ENCODE measurements at regions not wholly inside any gene's neighbourhood (a gene's known extent, or its start where the extent isn't known, plus 50 kb on each side); places are given as distances from the start of the nearest gene placed in this dataset.
"Not testable (repeated sequence)": the region's sequence is repeated elsewhere in the genome, so short reads cannot be mapped to it uniquely, and the experiment has no call there.

DNA sequence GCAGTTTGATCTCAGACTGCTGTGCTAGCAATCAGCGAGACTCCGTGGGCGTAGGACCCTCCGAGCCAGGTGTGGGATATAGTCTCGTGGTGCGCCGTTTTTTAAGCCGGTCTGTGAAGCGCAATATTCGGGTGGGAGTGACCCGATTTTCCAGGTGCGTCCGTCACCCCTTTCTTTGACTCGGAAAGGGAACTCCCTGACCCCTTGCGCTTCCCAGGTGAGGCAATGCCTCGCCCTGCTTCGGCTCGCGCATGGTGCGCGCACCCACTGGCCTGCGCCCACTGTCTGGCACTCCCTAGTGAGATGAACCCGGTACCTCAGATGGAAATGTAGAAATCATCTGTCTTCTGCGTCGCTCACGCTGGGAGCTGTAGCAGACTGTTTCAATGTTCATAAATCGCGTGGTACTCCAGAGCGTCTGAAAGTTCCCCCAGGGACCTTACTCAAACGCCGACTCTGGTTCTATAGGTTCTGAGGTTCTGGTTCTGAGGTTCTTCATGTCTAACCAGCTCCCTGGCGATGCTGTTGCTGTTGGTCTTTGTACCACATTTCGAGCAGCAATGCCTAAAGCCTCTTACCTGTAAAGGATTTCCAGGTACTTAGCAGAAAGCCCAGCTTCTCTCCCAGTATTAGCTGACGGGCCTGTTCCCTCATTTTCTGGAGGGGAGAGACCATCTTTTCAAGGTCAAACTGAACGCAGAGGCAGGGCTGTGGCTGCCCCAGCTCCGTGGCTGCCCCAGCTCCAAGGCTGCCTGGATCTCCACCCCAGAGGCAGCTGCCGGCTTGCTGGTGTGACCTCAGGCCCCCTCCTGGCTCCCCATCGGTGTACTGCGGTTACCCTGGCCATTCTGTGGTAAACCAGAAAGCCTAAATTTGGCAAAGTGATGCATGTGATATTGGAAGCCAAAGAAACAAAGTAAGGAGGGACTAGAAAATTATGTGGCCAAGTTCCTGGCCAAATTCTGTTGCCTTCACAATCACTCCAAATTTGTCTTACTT lies 207.9 kb downstream of the RAB11FIP2 start:
- not testable (repeated sequence) for H3K27ac ChIP-seq (ENCODE audit: low read depth in 2 of 2, low read length in 2 of 2); H3K36me3 ChIP-seq (ENCODE audit: control insufficient read depth in 2 of 2, insufficient read depth in 2 of 2, low read length in 2 of 2); H3K4me1 ChIP-seq (ENCODE audit: control insufficient read depth in 2 of 2, insufficient read depth in 2 of 2, low read length in 2 of 2); H3K9ac ChIP-seq (ENCODE audit: low read depth in 1 of 2, low read length in 2 of 2); H3K27me3 ChIP-seq (ENCODE audit: control insufficient read depth in 2 of 2, insufficient read depth in 2 of 2, low read length in 2 of 2); H3K9me3 ChIP-seq (ENCODE audit: control insufficient read depth in 2 of 2, low read length in 2 of 2)
- H3K4me3 ChIP-seq (ENCODE audit: low read length in 2 of 2), result peak overlapping the region in 1 of 2 donors; percentile 30

GRCh38 chr10:117856426-117856825 lies 190.3 kb downstream of the RAB11FIP2 start:
- not testable (repeated sequence) for H3K9me3 ChIP-seq (ENCODE audit: control insufficient read depth in 2 of 2, low read length in 2 of 2); H3K27ac ChIP-seq (ENCODE audit: low read depth in 2 of 2, low read length in 2 of 2); H3K4me3 ChIP-seq (ENCODE audit: low read length in 2 of 2); H3K4me1 ChIP-seq (ENCODE audit: control insufficient read depth in 2 of 2, insufficient read depth in 2 of 2, low read length in 2 of 2); H3K27me3 ChIP-seq (ENCODE audit: control insufficient read depth in 2 of 2, insufficient read depth in 2 of 2, low read length in 2 of 2); H3K9ac ChIP-seq (ENCODE audit: low read depth in 1 of 2, low read length in 2 of 2); H3K36me3 ChIP-seq (ENCODE audit: control insufficient read depth in 2 of 2, insufficient read depth in 2 of 2, low read length in 2 of 2)

DNA sequence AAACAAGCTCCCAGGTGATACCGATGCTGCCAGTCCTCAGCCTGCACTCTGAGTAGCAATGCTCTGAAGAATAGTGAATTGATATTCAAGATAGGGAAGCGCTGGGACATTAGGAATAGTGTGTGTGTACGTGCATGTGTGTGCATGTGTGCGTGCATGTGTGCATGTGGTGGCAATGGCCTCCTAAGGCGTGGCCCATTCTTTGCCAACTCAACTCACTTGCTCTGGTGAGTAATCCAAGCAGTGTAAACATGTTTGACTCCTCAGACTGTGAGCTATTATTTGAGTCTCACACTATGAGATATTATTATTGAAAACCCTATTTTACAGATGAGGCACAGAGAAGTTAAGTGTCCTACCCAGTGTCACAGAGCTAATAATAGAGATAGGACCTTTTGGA lies 186.6 kb downstream of the RAB11FIP2 start:
- no peaks in the 10 kb centered on the region for H3K36me3 ChIP-seq (ENCODE audit: control insufficient read depth in 2 of 2, insufficient read depth in 2 of 2, low read length in 2 of 2)
- no peak overlapping the region for H3K4me3 ChIP-seq (ENCODE audit: low read length in 2 of 2)

GRCh38 chr10:117860823-117861222 lies 185.9 kb downstream of the RAB11FIP2 start:
- no peak overlapping the region for H3K9ac ChIP-seq (ENCODE audit: low read depth in 1 of 2, low read length in 2 of 2)
- H3K4me1 ChIP-seq (ENCODE audit: control insufficient read depth in 2 of 2, insufficient read depth in 2 of 2, low read length in 2 of 2), result no peaks in the 10 kb centered on the region
- H3K27ac ChIP-seq (ENCODE audit: low read depth in 2 of 2, low read length in 2 of 2), result no peak overlapping the region
- no peaks in the 10 kb centered on the region for H3K36me3 ChIP-seq (ENCODE audit: control insufficient read depth in 2 of 2, insufficient read depth in 2 of 2, low read length in 2 of 2)
- no peak overlapping the region for H3K4me3 ChIP-seq (ENCODE audit: low read length in 2 of 2)
- H3K27me3 ChIP-seq (ENCODE audit: control insufficient read depth in 2 of 2, insufficient read depth in 2 of 2, low read length in 2 of 2), result no peaks in the 10 kb centered on the region
- H3K9me3 ChIP-seq (ENCODE audit: control insufficient read depth in 2 of 2, low read length in 2 of 2), result no peaks in the 10 kb centered on the region

More for the DNA sequence above, 186.6 kb downstream of the RAB11FIP2 start:
- no peaks in the 10 kb centered on the region for H3K27me3 ChIP-seq (ENCODE audit: control insufficient read depth in 2 of 2, insufficient read depth in 2 of 2, low read length in 2 of 2)
- no peaks in the 10 kb centered on the region for H3K9me3 ChIP-seq (ENCODE audit: control insufficient read depth in 2 of 2, low read length in 2 of 2)
- no peak overlapping the region for H3K9ac ChIP-seq (ENCODE audit: low read depth in 1 of 2, low read length in 2 of 2)
- no peaks in the 10 kb centered on the region for H3K4me1 ChIP-seq (ENCODE audit: control insufficient read depth in 2 of 2, insufficient read depth in 2 of 2, low read length in 2 of 2)
- no peak overlapping the region for H3K27ac ChIP-seq (ENCODE audit: low read depth in 2 of 2, low read length in 2 of 2)

GRCh38 chr10:117861329-117861728 lies 185.4 kb downstream of the RAB11FIP2 start:
- Histone ChIP-seq H3K4me1 (ENCODE audit: control insufficient read depth in 2 of 2, insufficient read depth in 2 of 2, low read length in 2 of 2) (no peaks in the 10 kb centered on the region), H3K9ac (ENCODE audit: low read depth in 1 of 2, low read length in 2 of 2) (no peak overlapping the region), H3K36me3 (ENCODE audit: control insufficient read depth in 2 of 2, insufficient read depth in 2 of 2, low read length in 2 of 2) (no peaks in the 10 kb centered on the region), H3K9me3 (ENCODE audit: control insufficient read depth in 2 of 2, low read length in 2 of 2) (no peaks in the 10 kb centered on the region), H3K27me3 (ENCODE audit: control insufficient read depth in 2 of 2, insufficient read depth in 2 of 2, low read length in 2 of 2) (no peaks in the 10 kb centered on the region), H3K4me3 (ENCODE audit: low read length in 2 of 2) (no peak overlapping the region), H3K27ac (ENCODE audit: low read depth in 2 of 2, low read length in 2 of 2) (no peak overlapping the region)

- Histone ChIP-seq H3K36me3 (ENCODE audit: control insufficient read depth in 2 of 2, insufficient read depth in 2 of 2, low read length in 2 of 2) (no peaks in the 10 kb centered on the region), H3K9ac (ENCODE audit: low read depth in 1 of 2, low read length in 2 of 2) (no peak overlapping the region), H3K4me3 (ENCODE audit: low read length in 2 of 2) (no peak overlapping the region), H3K27ac (ENCODE audit: low read depth in 2 of 2, low read length in 2 of 2) (no peak overlapping the region), H3K9me3 (ENCODE audit: control insufficient read depth in 2 of 2, low read length in 2 of 2) (no peaks in the 10 kb centered on the region), H3K4me1 (ENCODE audit: control insufficient read depth in 2 of 2, insufficient read depth in 2 of 2, low read length in 2 of 2) (no peaks in the 10 kb centered on the region), H3K27me3 (ENCODE audit: control insufficient read depth in 2 of 2, insufficient read depth in 2 of 2, low read length in 2 of 2) (no peaks in the 10 kb centered on the region)
These were observed 183.0 kb downstream of the RAB11FIP2 start for GRCh38 chr10:117863771-117864170.

DNA sequence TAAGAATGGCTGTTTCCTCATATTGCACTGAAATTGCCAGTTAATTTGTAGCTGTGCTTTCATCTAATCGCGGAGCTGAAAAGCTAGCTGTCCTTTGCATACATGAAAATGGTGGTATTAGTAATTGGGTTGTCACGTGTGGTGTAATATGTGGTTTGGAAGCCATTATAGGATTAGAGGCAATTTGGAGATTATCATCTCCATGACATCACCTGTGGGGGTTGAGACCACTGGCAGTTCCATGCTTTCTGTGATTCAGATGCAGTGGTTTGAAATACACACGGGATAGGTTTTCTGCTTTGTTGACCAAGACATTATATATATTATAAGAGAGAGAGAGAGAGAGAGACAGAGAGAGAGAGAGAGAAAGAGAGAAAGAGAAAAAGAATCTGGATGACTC lies 180.8 kb downstream of the RAB11FIP2 start:
- Histone ChIP-seq H3K9ac (ENCODE audit: low read depth in 1 of 2, low read length in 2 of 2) (no peak overlapping the region), H3K4me3 (ENCODE audit: low read length in 2 of 2) (no peak overlapping the region), H3K27ac (ENCODE audit: low read depth in 2 of 2, low read length in 2 of 2) (no peak overlapping the region), H3K27me3 (ENCODE audit: control insufficient read depth in 2 of 2, insufficient read depth in 2 of 2, low read length in 2 of 2) (peaks cover 0 to 3% of the 10 kb centered on the region in 2 donors), H3K36me3 (ENCODE audit: control insufficient read depth in 2 of 2, insufficient read depth in 2 of 2, low read length in 2 of 2) (no peaks in the 10 kb centered on the region), H3K4me1 (ENCODE audit: control insufficient read depth in 2 of 2, insufficient read depth in 2 of 2, low read length in 2 of 2) (no peaks in the 10 kb centered on the region), H3K9me3 (ENCODE audit: control insufficient read depth in 2 of 2, low read length in 2 of 2) (no peaks in the 10 kb centered on the region)

GRCh38 chr10:117868151-117868550 lies 178.6 kb downstream of the RAB11FIP2 start:
- Histone ChIP-seq H3K4me3 (ENCODE audit: low read length in 2 of 2) (no peak overlapping the region), H3K27me3 (ENCODE audit: control insufficient read depth in 2 of 2, insufficient read depth in 2 of 2, low read length in 2 of 2) (peaks cover 0 to 3% of the 10 kb centered on the region in 2 donors), H3K36me3 (ENCODE audit: control insufficient read depth in 2 of 2, insufficient read depth in 2 of 2, low read length in 2 of 2) (no peaks in the 10 kb centered on the region), H3K27ac (ENCODE audit: low read depth in 2 of 2, low read length in 2 of 2) (no peak overlapping the region), H3K9ac (ENCODE audit: low read depth in 1 of 2, low read length in 2 of 2) (no peak overlapping the region), H3K4me1 (ENCODE audit: control insufficient read depth in 2 of 2, insufficient read depth in 2 of 2, low read length in 2 of 2) (no peaks in the 10 kb centered on the region), H3K9me3 (ENCODE audit: control insufficient read depth in 2 of 2, low read length in 2 of 2) (no peaks in the 10 kb centered on the region)

DNA sequence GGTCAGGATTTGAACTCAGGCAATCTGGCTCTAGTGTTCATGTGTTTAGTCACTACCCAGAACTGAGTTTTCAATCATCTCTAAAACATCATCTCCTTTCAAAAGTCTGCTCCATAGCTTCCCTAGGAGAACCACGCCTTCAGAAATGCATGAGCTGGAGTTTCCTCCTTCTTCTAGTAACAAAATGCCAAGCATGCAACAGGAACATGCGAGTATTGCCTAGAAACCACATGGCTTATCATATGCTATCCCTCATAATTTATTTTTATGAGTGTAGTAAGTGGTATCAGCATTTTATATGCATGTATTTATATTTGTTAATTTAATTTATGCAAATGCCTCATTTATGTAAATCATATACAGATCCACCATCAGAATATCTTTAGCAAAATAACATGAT lies 170.9 kb downstream of the RAB11FIP2 start:
- H3K27ac ChIP-seq (ENCODE audit: low read depth in 2 of 2, low read length in 2 of 2), result no peak overlapping the region
- H3K9me3 ChIP-seq (ENCODE audit: control insufficient read depth in 2 of 2, low read length in 2 of 2), result no peaks in the 10 kb centered on the region
- H3K36me3 ChIP-seq (ENCODE audit: control insufficient read depth in 2 of 2, insufficient read depth in 2 of 2, low read length in 2 of 2), result no peaks in the 10 kb centered on the region
- H3K9ac ChIP-seq (ENCODE audit: low read depth in 1 of 2, low read length in 2 of 2), result no peak overlapping the region
- no peak overlapping the region for H3K4me3 ChIP-seq (ENCODE audit: low read length in 2 of 2)
- no peaks in the 10 kb centered on the region for H3K27me3 ChIP-seq (ENCODE audit: control insufficient read depth in 2 of 2, insufficient read depth in 2 of 2, low read length in 2 of 2)
- no peaks in the 10 kb centered on the region for H3K4me1 ChIP-seq (ENCODE audit: control insufficient read depth in 2 of 2, insufficient read depth in 2 of 2, low read length in 2 of 2)

- Histone ChIP-seq H3K4me3 (ENCODE audit: low read length in 2 of 2) (no peak overlapping the region), H3K27me3 (ENCODE audit: control insufficient read depth in 2 of 2, insufficient read depth in 2 of 2, low read length in 2 of 2) (no peaks in the 10 kb centered on the region), H3K9ac (ENCODE audit: low read depth in 1 of 2, low read length in 2 of 2) (no peak overlapping the region)
These were observed 170.5 kb downstream of the RAB11FIP2 start for GRCh38 chr10:117876210-117876609.

More at GRCh38 chr10:117876210-117876609, 170.5 kb downstream of the RAB11FIP2 start:
- no peaks in the 10 kb centered on the region for H3K4me1 ChIP-seq (ENCODE audit: control insufficient read depth in 2 of 2, insufficient read depth in 2 of 2, low read length in 2 of 2)
- no peaks in the 10 kb centered on the region for H3K36me3 ChIP-seq (ENCODE audit: control insufficient read depth in 2 of 2, insufficient read depth in 2 of 2, low read length in 2 of 2)
- no peak overlapping the region for H3K27ac ChIP-seq (ENCODE audit: low read depth in 2 of 2, low read length in 2 of 2)
- no peaks in the 10 kb centered on the region for H3K9me3 ChIP-seq (ENCODE audit: control insufficient read depth in 2 of 2, low read length in 2 of 2)

Measured in mucosa of rectum (tissue), 2 donors.